K562 (cell line): ENCODE measurements at regions not wholly inside any gene's neighbourhood (a gene's known extent, or its start where the extent isn't known, plus 50 kb on each side); places are given as distances from the start of the nearest gene placed in this dataset.

Source experiments
- ATAC-seq: fragments of 200-7000 bp; cut with Tn5 transposase; 3 replicates; pipeline ENCODE4 v1.9.1; 2020; ENCODE audit warnings: moderate library complexity
- BruUV-seq: library from RNA; stranded (reverse); fragments of 400-500 nt; replicated peaks from 2 replicates; lab custom pipeline; 2021; lab: Mats Ljungman, UMichigan
- CTCF ChIA-PET: fragments of 300-600 bp; formaldehyde crosslinking; extraction: SDS; loops from one replicate; lab custom pipeline; 2021; ENCODE audit warnings: low intra/inter-chr PET ratio; lab: Yijun Ruan, JAX
- POLR2A ChIA-PET: fragments of 300-600, 350-650 bp; sonication (Branson Sonifier 250); formaldehyde crosslinking; extraction: SDS; loops from one replicate; lab custom pipeline; 2021; ENCODE audit warnings: antibody characterized with exemption, inconsistent platforms; lab: Yijun Ruan, JAX
- DNase-seq, 4 experiments: peaks; one replicate each; pipeline versions ENCODE4 v3.0.0 to v3.0.0-alpha.2; 2011 to 2018; ENCODE audit warnings: low spot score in 3 of 4, mixed read lengths in 3 of 4; ENCODE audit errors: extremely low read depth in 1 of 4
- FAIRE-seq: peaks from 2 replicates; lab custom pipeline; 2011; peaks lifted over from hg19 to GRCh38; lab: Jason Lieb, UNC
- H2AFZ ChIP-seq: 2 replicates; pipeline ENCODE4 v1.6.0; 2011; ENCODE audit warnings: low read depth, low read length, control low read depth, inconsistent platforms
- H3K27ac ChIP-seq: fragments of 200-600 bp; 3 replicates; pipeline ENCODE4 v1.8.0; 2011; ENCODE audit warnings: low read depth, mild to moderate bottlenecking, control low read depth, inconsistent platforms, low read length, moderate library complexity, mixed read lengths; ENCODE audit errors: extremely low read depth
- H3K27me3 ChIP-seq, 2 experiments: fragments of 300-600 bp in 1 of 2; 2 replicates in 1 of 2; 3 replicates in 1 of 2; pipeline versions ENCODE4 v1.6.0 to v1.8.0; 2011; ENCODE audit warnings: inconsistent platforms in 2 of 2, low read length in 2 of 2, mild to moderate bottlenecking in 1 of 2, mixed read lengths in 1 of 2, moderate library complexity in 1 of 2; ENCODE audit not compliant: control insufficient read depth in 2 of 2, insufficient read depth in 2 of 2
- H3K36me3 ChIP-seq: fragments of 300-600 bp; 3 replicates; pipeline ENCODE4 v1.8.0; 2011; ENCODE audit warnings: mild to moderate bottlenecking, low read length, inconsistent platforms; ENCODE audit not compliant: control insufficient read depth, insufficient read depth
- H3K4me1 ChIP-seq, 2 experiments: fragments of 200-600 bp in 1 of 2; replicated peaks in 1 of 2; 2 replicates in 1 of 2; 3 replicates in 1 of 2; pipeline versions ENCODE4 v1.5.1 to v1.8.0; 2011; ENCODE audit warnings: inconsistent platforms in 2 of 2, low read length in 2 of 2, mild to moderate bottlenecking in 1 of 2, mixed read lengths in 1 of 2, moderate library complexity in 1 of 2; ENCODE audit not compliant: control insufficient read depth in 2 of 2, insufficient read depth in 2 of 2
- H3K4me2 ChIP-seq: 2 replicates; pipeline ENCODE4 v1.6.1; 2011; ENCODE audit warnings: low read length, control low read depth, inconsistent platforms, mixed read lengths; ENCODE audit not compliant: insufficient read depth
- H3K4me3 ChIP-seq: fragments of 200-600 bp; sonication (generic), shearing (Covaris generic); 2 replicates; pipeline ENCODE4 v1.5.1; 2016; ENCODE audit warnings: control low read depth, inconsistent platforms
- H3K79me2 ChIP-seq: fragments of 200-600 bp; 3 replicates; pipeline ENCODE4 v1.8.0; 2011; ENCODE audit warnings: low read length, inconsistent platforms; ENCODE audit not compliant: control insufficient read depth, insufficient read depth
- H3K9ac ChIP-seq, 2 experiments: 2 replicates each; pipeline versions ENCODE4 v1.6.0 to v1.6.1; 2011; ENCODE audit warnings: low read depth in 2 of 2, low read length in 2 of 2, control low read depth in 1 of 2, inconsistent platforms in 1 of 2, mild to moderate bottlenecking in 1 of 2, mixed read lengths in 1 of 2; ENCODE audit not compliant: insufficient read depth in 1 of 2
- H3K9me1 ChIP-seq: one replicate; pipeline ENCODE4 v1.6.0; 2011; ENCODE audit warnings: inconsistent platforms, mild to moderate bottlenecking, low read length, moderate library complexity; ENCODE audit not compliant: control insufficient read depth, insufficient read depth
- H3K9me3 ChIP-seq: replicated peaks from 2 replicates; pipeline ENCODE4 v1.5.1; 2011; ENCODE audit warnings: low read depth, low read length, inconsistent platforms; ENCODE audit not compliant: control insufficient read depth, insufficient read depth
- H4K20me1 ChIP-seq: replicated peaks from 2 replicates; pipeline ENCODE4 v1.6.1; 2011; ENCODE audit warnings: low read length, inconsistent platforms, mixed read lengths; ENCODE audit not compliant: control insufficient read depth, insufficient read depth
- BMI1 ChIP-seq: fragments of 150-350 bp; IDR thresholded peaks from 2 replicates; pipeline ENCODE4 v1.6.1; 2014; ENCODE audit warnings: low read length
- CBFA2T3 ChIP-seq: fragments of 450-650 bp; IDR thresholded peaks from 2 replicates; pipeline ENCODE4 v1.6.1; 2017
- KLF16 ChIP-seq: IDR thresholded peaks from 2 replicates; pipeline ENCODE4 v1.6.1; 2016; ENCODE audit warnings: antibody characterized with exemption
- LCOR ChIP-seq: sonication (generic); formaldehyde crosslinking; IDR thresholded peaks from 2 replicates; pipeline ENCODE4 v1.8.0; 2022; ENCODE audit warnings: mild to moderate bottlenecking, missing genetic modification reagents
- PCBP2 ChIP-seq: fragments of 200-400 bp; formaldehyde crosslinking; IDR thresholded peaks from 2 replicates; pipeline ENCODE4 v1.6.1; 2018; ENCODE audit warnings: low read length, low read depth, mild to moderate bottlenecking, moderate library complexity; ENCODE audit not compliant: poor library complexity, severe bottlenecking
- RBBP5 ChIP-seq: fragments of 200-600 bp; sonication (generic); IDR thresholded peaks from 2 replicates; pipeline ENCODE4 v1.6.1; 2012; ENCODE audit warnings: borderline replicate concordance, mild to moderate bottlenecking, low read length, control low read depth, inconsistent platforms; ENCODE audit not compliant: insufficient read depth, poor library complexity, severe bottlenecking
- STAT5B ChIP-seq: fragments of 250-450 bp; sonication (Bioruptor Pico); IDR thresholded peaks from 2 replicates; pipeline ENCODE4 v1.8.0; 2021; ENCODE audit warnings: mild to moderate bottlenecking, inconsistent platforms
- ZNF408 ChIP-seq: fragments of 250-450 bp; sonication (Bioruptor Pico); IDR thresholded peaks from 2 replicates; pipeline ENCODE4 v1.4.0; 2020; ENCODE audit warnings: low read depth, mild to moderate bottlenecking, moderate library complexity
- ZNF584 ChIP-seq: fragments of 200-800 bp; sonication (Bioruptor generic); IDR thresholded peaks from 2 replicates; pipeline ENCODE4 v1.6.1; 2016; ENCODE audit warnings: low read depth, mild to moderate bottlenecking, missing genetic modification characterization, missing compliant biosample characterization
- WGBS: fragments of 100-300 bp; shearing (Covaris generic); methylation state at CpG from one replicate; pipeline ENCODE4 v1.1.6; 2016; ENCODE audit warnings: low coverage, mixed read lengths; ENCODE audit not compliant: insufficient coverage; ENCODE audit errors: missing lambda C conversion rate; 5-methylcytosine and 5-hydroxymethylcytosine counted together
- in situ Hi-C: fragments of 300-500 bp; cut with MboI; formaldehyde crosslinking; loops from 4 replicates; pipeline ENCODE4 v1.15.0; 2018; ENCODE audit warnings: inconsistent platforms, mixed read lengths
- intact Hi-C: fragments of 100-400 bp; cut with micrococcal nuclease; formaldehyde crosslinking; loops from 2 replicates; pipeline ENCODE4 v1.14.2; 2022
- TF ChIP-seq, protein P1 (sequence below): fragments of 450-650 bp; conservative IDR thresholded peaks from 2 replicates; pipeline ENCODE4 v1.6.1; 2016; ENCODE audit warnings: missing genetic modification characterization, low read depth, mild to moderate bottlenecking, control low read depth, missing compliant biosample characterization
- TF ChIP-seq, protein P2 (sequence below), 2 experiments: fragments of 450-650 bp in 1 of 2; sonication (generic) in 1 of 2; formaldehyde crosslinking; conservative IDR thresholded peaks; 2 replicates each; pipeline versions ENCODE4 v1.4.0 to v1.8.1; 2020 to 2022; ENCODE audit warnings: mild to moderate bottlenecking in 1 of 2, missing genetic modification reagents in 1 of 2
- TF ChIP-seq, protein P3 (sequence below): fragments of 200-800 bp; sonication (Bioruptor generic); IDR thresholded peaks from 2 replicates; pipeline ENCODE4 v1.6.1; 2016; ENCODE audit warnings: missing genetic modification characterization, missing compliant biosample characterization
- TF ChIP-seq, protein P4 (sequence below): fragments of 250-450 bp; sonication (Bioruptor Pico); IDR thresholded peaks from 2 replicates; pipeline ENCODE4 v1.4.0; 2020

DNA sequence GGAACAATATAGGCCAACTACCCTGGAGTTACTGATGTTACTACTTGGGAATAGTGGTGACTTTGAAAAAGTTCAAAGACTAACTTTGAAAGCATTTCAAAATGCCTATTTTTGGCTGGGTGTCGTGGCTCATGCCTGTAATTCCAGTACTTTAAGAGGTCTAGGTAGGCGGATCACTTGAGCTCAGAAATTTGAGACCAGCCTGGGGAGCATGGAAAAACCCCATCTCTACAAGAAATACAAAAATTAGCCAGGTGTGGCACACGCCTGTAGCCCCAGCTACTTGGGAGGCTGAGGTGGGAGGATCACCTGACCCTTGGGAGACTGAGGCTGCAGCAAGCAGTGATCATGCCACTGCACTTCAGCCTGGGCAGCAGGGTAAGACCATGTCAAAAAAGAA lies 105.3 kb downstream of the ARRDC3 start:
- Histone ChIP-seq H3K27me3 (no peaks in the 10 kb centered on the region), H3K4me1 (peaks cover 16 to 24% of the 10 kb centered on the region in 2 experiments; a peak in 4 of 5 replicates), H3K4me3 (no peak overlapping the region), H3K9me1 (no peaks in the 10 kb centered on the region), H3K79me2 (no peaks in the 10 kb centered on the region), H3K36me3 (no peaks in the 10 kb centered on the region), H3K4me2 (no peak overlapping the region), H2AFZ (no peak overlapping the region; the same call in 1 of the 2 replicates), H3K9ac (no peak overlapping the region), H4K20me1 (no peaks in the 10 kb centered on the region), H3K9me3 (no peaks in the 10 kb centered on the region), H3K27ac (no peak overlapping the region)
- ChIA-PET POLR2A (interaction anchor here (1.6 kb wide), 1 partner anchor 10 kb away, joined by 5 read pairs; no protein-coding TSS in a partner anchor), CTCF (no interaction called here)
- DNase-seq: no peak
- FAIRE-seq: no peak
- no TSS peak for BruUV-seq
- intact Hi-C loops: no loop called here
- 65% methylated on average over 3 of the region's 3 CpGs for WGBS
- in situ Hi-C loops: no loop called here
- TF ChIP-seq, protein P1, sequence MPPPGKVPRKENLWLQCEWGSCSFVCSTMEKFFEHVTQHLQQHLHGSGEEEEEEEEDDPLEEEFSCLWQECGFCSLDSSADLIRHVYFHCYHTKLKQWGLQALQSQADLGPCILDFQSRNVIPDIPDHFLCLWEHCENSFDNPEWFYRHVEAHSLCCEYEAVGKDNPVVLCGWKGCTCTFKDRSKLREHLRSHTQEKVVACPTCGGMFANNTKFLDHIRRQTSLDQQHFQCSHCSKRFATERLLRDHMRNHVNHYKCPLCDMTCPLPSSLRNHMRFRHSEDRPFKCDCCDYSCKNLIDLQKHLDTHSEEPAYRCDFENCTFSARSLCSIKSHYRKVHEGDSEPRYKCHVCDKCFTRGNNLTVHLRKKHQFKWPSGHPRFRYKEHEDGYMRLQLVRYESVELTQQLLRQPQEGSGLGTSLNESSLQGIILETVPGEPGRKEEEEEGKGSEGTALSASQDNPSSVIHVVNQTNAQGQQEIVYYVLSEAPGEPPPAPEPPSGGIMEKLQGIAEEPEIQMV (tag): no peak
- TF ChIP-seq ZNF408 (CRISPR knock-in tag) (no peak), CBFA2T3 (no peak), LCOR (CRISPR knock-in tag) (no peak), KLF16 (no peak), RBBP5 (no peak), ZNF584 (CRISPR knock-in tag) (no peak), STAT5B (CRISPR knock-in tag) (no peak), PCBP2 (no peak), BMI1 (no peak)
- TF ChIP-seq, protein P2, sequence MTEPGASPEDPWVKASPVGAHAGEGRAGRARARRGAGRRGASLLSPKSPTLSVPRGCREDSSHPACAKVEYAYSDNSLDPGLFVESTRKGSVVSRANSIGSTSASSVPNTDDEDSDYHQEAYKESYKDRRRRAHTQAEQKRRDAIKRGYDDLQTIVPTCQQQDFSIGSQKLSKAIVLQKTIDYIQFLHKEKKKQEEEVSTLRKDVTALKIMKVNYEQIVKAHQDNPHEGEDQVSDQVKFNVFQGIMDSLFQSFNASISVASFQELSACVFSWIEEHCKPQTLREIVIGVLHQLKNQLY (CRISPR knock-in tag; conservative IDR thresholded peaks at IDR 0.05): no peak
- TF ChIP-seq, protein P3, sequence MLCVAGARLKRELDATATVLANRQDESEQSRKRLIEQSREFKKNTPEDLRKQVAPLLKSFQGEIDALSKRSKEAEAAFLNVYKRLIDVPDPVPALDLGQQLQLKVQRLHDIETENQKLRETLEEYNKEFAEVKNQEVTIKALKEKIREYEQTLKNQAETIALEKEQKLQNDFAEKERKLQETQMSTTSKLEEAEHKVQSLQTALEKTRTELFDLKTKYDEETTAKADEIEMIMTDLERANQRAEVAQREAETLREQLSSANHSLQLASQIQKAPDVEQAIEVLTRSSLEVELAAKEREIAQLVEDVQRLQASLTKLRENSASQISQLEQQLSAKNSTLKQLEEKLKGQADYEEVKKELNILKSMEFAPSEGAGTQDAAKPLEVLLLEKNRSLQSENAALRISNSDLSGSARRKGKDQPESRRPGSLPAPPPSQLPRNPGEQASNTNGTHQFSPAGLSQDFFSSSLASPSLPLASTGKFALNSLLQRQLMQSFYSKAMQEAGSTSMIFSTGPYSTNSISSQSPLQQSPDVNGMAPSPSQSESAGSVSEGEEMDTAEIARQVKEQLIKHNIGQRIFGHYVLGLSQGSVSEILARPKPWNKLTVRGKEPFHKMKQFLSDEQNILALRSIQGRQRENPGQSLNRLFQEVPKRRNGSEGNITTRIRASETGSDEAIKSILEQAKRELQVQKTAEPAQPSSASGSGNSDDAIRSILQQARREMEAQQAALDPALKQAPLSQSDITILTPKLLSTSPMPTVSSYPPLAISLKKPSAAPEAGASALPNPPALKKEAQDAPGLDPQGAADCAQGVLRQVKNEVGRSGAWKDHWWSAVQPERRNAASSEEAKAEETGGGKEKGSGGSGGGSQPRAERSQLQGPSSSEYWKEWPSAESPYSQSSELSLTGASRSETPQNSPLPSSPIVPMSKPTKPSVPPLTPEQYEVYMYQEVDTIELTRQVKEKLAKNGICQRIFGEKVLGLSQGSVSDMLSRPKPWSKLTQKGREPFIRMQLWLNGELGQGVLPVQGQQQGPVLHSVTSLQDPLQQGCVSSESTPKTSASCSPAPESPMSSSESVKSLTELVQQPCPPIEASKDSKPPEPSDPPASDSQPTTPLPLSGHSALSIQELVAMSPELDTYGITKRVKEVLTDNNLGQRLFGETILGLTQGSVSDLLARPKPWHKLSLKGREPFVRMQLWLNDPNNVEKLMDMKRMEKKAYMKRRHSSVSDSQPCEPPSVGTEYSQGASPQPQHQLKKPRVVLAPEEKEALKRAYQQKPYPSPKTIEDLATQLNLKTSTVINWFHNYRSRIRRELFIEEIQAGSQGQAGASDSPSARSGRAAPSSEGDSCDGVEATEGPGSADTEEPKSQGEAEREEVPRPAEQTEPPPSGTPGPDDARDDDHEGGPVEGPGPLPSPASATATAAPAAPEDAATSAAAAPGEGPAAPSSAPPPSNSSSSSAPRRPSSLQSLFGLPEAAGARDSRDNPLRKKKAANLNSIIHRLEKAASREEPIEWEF (CRISPR knock-in tag): no peak
- TF ChIP-seq, protein P4, sequence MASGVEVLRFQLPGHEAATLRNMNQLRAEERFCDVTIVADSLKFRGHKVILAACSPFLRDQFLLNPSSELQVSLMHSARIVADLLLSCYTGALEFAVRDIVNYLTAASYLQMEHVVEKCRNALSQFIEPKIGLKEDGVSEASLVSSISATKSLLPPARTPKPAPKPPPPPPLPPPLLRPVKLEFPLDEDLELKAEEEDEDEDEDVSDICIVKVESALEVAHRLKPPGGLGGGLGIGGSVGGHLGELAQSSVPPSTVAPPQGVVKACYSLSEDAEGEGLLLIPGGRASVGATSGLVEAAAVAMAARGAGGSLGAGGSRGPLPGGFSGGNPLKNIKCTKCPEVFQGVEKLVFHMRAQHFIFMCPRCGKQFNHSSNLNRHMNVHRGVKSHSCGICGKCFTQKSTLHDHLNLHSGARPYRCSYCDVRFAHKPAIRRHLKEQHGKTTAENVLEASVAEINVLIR (CRISPR knock-in tag): no peak
- ATAC-seq: no peak
